Epithelial cell of esophagus (primary cell): ENCODE measurements at regions not wholly inside any gene's neighbourhood (a gene's known extent, or its start where the extent isn't known, plus 50 kb on each side); places are given as distances from the start of the nearest gene placed in this dataset.
"Not testable (repeated sequence)": the region's sequence is repeated elsewhere in the genome, so short reads cannot be mapped to it uniquely, and the experiment has no call there.

ENCODE experiments used
- DNase-seq: peaks from one replicate; pipeline ENCODE4 v3.0.0; 2010; ENCODE audit warnings: low read depth
- H3K4me3 ChIP-seq: 2 replicates; pipeline ENCODE4 v1.5.1; 2011; ENCODE audit warnings: mild to moderate bottlenecking, low read length, control low read depth
- CTCF ChIP-seq: IDR thresholded peaks from 2 replicates; pipeline ENCODE4 v1.5.1; 2011; ENCODE audit warnings: low read depth, mild to moderate bottlenecking, low read length, control low read depth, inconsistent platforms; ENCODE audit not compliant: insufficient read depth; ENCODE audit errors: missing control alignments

GRCh38 chr2:132272713-132273112 is 111.0 kb upstream of the ANKRD30BL start:
- H3K4me3 ChIP-seq, result no peak overlapping the region
- DNase-seq, result no peak
- no peak for TF ChIP-seq CTCF

GRCh38 chr2:132273585-132273984 is 111.8 kb upstream of the ANKRD30BL start:
- not testable (repeated sequence) for DNase-seq, H3K4me3 ChIP-seq

- no peak overlapping the region for H3K4me3 ChIP-seq
- DNase-seq, result no peak
- no peak for TF ChIP-seq CTCF
Observed at GRCh38 chr2:132274000-132274399, 112.2 kb upstream of the ANKRD30BL start.

GRCh38 chr2:132275396-132275795 is 113.6 kb upstream of the ANKRD30BL start:
- H3K4me3 ChIP-seq, result no peak overlapping the region
- no peak for DNase-seq
- no peak for TF ChIP-seq CTCF

GRCh38 chr2:132276571-132276981 is 114.8 kb upstream of the ANKRD30BL start:
- DNase-seq, result no peak
- H3K4me3 ChIP-seq, result no peak overlapping the region

GRCh38 chr2:132278267-132278666 is 116.5 kb upstream of the ANKRD30BL start:
- H3K4me3 ChIP-seq, result no peak overlapping the region
- no peak for TF ChIP-seq CTCF
- no peak for DNase-seq

More at GRCh38 chr2:132276571-132276981, 114.8 kb upstream of the ANKRD30BL start:
- no peak for TF ChIP-seq CTCF

GRCh38 chr2:132279344-132279743 is 117.6 kb upstream of the ANKRD30BL start:
- no peak overlapping the region for H3K4me3 ChIP-seq
- no peak for DNase-seq
- TF ChIP-seq CTCF, result no peak
